Liver (tissue), 8 donors: ENCODE measurements at regions not wholly inside any gene's neighbourhood (a gene's known extent, or its start where the extent isn't known, plus 50 kb on each side); places are given as distances from the start of the nearest gene placed in this dataset.

Experiments used
- DNase-seq: peaks from one replicate; pipeline ENCODE4 v3.0.0-alpha.2; 2017; ENCODE audit warnings: low spot score
- H3K27ac ChIP-seq, 2 donors: one replicate each; pipeline ENCODE4 v1.7.0; 2013; ENCODE audit warnings: inconsistent platforms in 2 of 2, low read length in 2 of 2, control low read depth in 1 of 2, low read depth in 1 of 2, mild to moderate bottlenecking in 1 of 2
- H3K27me3 ChIP-seq, 4 donors: one replicate each; pipeline versions ENCODE4 v1.6.1 to v1.7.0; 2013; ENCODE audit warnings: low read length in 3 of 4, inconsistent platforms in 1 of 4, mild to moderate bottlenecking in 1 of 4, moderate library complexity in 1 of 4; ENCODE audit not compliant: control insufficient read depth in 4 of 4, insufficient read depth in 4 of 4
- H3K36me3 ChIP-seq, 4 donors: one replicate each; pipeline versions ENCODE4 v1.6.1 to v1.7.0; 2013; ENCODE audit warnings: low read length in 3 of 4, mild to moderate bottlenecking in 3 of 4, low read depth in 1 of 4, moderate library complexity in 1 of 4; ENCODE audit not compliant: control insufficient read depth in 4 of 4, insufficient read depth in 3 of 4
- H3K4me1 ChIP-seq, 4 donors: one replicate each; pipeline versions ENCODE4 v1.6.1 to v1.7.0; 2013; ENCODE audit warnings: low read length in 3 of 4, mild to moderate bottlenecking in 3 of 4, moderate library complexity in 1 of 4; ENCODE audit not compliant: control insufficient read depth in 4 of 4, insufficient read depth in 4 of 4
- H3K4me3 ChIP-seq, 3 donors: one replicate each; pipeline versions ENCODE4 v1.6.1 to v1.7.0; 2013; ENCODE audit warnings: low read length in 3 of 3, control low read depth in 1 of 3, low read depth in 1 of 3, mild to moderate bottlenecking in 1 of 3
- H3K9ac ChIP-seq, 2 donors: one replicate each; pipeline ENCODE4 v1.7.0; 2013; ENCODE audit warnings: low read length in 2 of 2, mild to moderate bottlenecking in 2 of 2, moderate library complexity in 2 of 2, control low read depth in 1 of 2, low read depth in 1 of 2
- H3K9me3 ChIP-seq, 4 donors: one replicate each; pipeline versions ENCODE4 v1.6.1 to v1.7.0; 2013; ENCODE audit warnings: low read length in 3 of 4; ENCODE audit not compliant: control insufficient read depth in 4 of 4
- EGR1 ChIP-seq, 2 donors: IDR thresholded peaks; 2 replicates each; pipeline ENCODE4 v1.6.1; 2016 to 2018; ENCODE audit warnings: antibody characterized with exemption in 2 of 2, low read depth in 2 of 2
- FOXA2 ChIP-seq: IDR thresholded peaks from 2 replicates; pipeline ENCODE4 v1.6.1; 2016; ENCODE audit warnings: antibody characterized with exemption
- GABPA ChIP-seq, 2 donors: IDR thresholded peaks in 1 of 2; conservative IDR thresholded peaks in 1 of 2; 2 replicates each; pipeline ENCODE4 v1.6.1; 2016; ENCODE audit warnings: antibody characterized with exemption in 2 of 2, mild to moderate bottlenecking in 1 of 2, moderate library complexity in 1 of 2
- HNF4A ChIP-seq, 2 donors: conservative IDR thresholded peaks; 2 replicates each; pipeline ENCODE4 v1.6.1; 2016; ENCODE audit warnings: antibody characterized with exemption in 2 of 2, mild to moderate bottlenecking in 2 of 2
- HNF4G ChIP-seq: IDR thresholded peaks from 2 replicates; pipeline ENCODE4 v1.6.1; 2016; ENCODE audit warnings: antibody characterized with exemption
- JUND ChIP-seq, 2 donors: IDR thresholded peaks; 2 replicates each; pipeline ENCODE4 v1.6.1; 2016; ENCODE audit warnings: antibody characterized with exemption in 2 of 2
- NR2F2 ChIP-seq: IDR thresholded peaks from 2 replicates; pipeline ENCODE4 v1.6.1; 2016; ENCODE audit warnings: antibody characterized with exemption
- RAD21 ChIP-seq, 2 donors: IDR thresholded peaks; 2 replicates each; pipeline ENCODE4 v1.6.1; 2016; ENCODE audit warnings: antibody characterized with exemption in 2 of 2, mild to moderate bottlenecking in 2 of 2
- SP1 ChIP-seq: IDR thresholded peaks from 2 replicates; pipeline ENCODE4 v1.6.1; 2018; ENCODE audit warnings: antibody characterized with exemption, mild to moderate bottlenecking
- YY1 ChIP-seq: IDR thresholded peaks from 2 replicates; pipeline ENCODE4 v1.6.1; 2016; ENCODE audit warnings: antibody characterized with exemption, mild to moderate bottlenecking
- WGBS: extraction: QIAGEN DNeasy Blood & Tissue Kit; methylation state at CpG from one replicate; pipeline ENCODE4 v1.1.7; 2013; 5-methylcytosine and 5-hydroxymethylcytosine counted together
- TF ChIP-seq, protein P1 (sequence below): IDR thresholded peaks from 2 replicates; pipeline ENCODE4 v1.6.1; 2016; ENCODE audit warnings: antibody characterized with exemption
- TF ChIP-seq, protein P2 (sequence below): IDR thresholded peaks from 2 replicates; pipeline ENCODE4 v1.6.1; 2016; ENCODE audit warnings: antibody characterized with exemption
- TF ChIP-seq, protein P3 (sequence below): fragments of 150-350 bp; IDR thresholded peaks from 2 replicates; pipeline ENCODE4 v1.5.1; 2017; ENCODE audit warnings: improper control_type of control experiment, low read depth, low read length; ENCODE audit not compliant: missing input control
- donor health status: healthy.
- donor health status: healthy.
- donor health status: healthy.
- donor health status: healthy.
- donor health status: healthy.

DNA sequence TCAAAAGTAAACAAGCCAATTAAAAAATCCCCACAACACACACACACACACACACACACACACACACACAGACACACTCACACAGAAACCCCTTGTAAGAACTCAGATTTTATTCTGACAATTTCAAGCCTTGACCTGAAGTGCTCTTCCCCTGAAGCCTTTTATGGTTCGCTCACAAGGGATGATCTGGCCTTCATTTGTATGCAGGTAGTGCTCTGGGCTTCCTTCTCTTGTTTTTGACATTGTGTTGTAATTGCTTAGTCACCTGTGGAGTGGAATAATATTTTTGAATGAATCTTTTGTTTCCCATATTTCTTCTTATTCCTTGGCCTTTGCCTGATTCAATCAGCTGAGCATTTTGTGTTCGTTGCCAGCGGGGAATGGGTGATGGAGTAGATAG, 83.3 kb upstream of the CSRP2 start (continued):
- TF ChIP-seq FOXA2 (no peak), GABPA (IDR thresholded peaks at IDR 0.05 in 1 of 2, conservative IDR thresholded peaks at IDR 0.05 in 1 of 2) (no peak), EGR1 (IDR thresholded peaks at IDR 0.05; ENCODE audit: low read depth in 2 of 2) (no peak), NR2F2 (no peak), HNF4A (conservative IDR thresholded peaks at IDR 0.05) (no peak), SP1 (no peak), HNF4G (no peak)
- TF ChIP-seq, protein P1, sequence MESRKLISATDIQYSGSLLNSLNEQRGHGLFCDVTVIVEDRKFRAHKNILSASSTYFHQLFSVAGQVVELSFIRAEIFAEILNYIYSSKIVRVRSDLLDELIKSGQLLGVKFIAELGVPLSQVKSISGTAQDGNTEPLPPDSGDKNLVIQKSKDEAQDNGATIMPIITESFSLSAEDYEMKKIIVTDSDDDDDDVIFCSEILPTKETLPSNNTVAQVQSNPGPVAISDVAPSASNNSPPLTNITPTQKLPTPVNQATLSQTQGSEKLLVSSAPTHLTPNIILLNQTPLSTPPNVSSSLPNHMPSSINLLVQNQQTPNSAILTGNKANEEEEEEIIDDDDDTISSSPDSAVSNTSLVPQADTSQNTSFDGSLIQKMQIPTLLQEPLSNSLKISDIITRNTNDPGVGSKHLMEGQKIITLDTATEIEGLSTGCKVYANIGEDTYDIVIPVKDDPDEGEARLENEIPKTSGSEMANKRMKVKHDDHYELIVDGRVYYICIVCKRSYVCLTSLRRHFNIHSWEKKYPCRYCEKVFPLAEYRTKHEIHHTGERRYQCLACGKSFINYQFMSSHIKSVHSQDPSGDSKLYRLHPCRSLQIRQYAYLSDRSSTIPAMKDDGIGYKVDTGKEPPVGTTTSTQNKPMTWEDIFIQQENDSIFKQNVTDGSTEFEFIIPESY, result no peak

DNA sequence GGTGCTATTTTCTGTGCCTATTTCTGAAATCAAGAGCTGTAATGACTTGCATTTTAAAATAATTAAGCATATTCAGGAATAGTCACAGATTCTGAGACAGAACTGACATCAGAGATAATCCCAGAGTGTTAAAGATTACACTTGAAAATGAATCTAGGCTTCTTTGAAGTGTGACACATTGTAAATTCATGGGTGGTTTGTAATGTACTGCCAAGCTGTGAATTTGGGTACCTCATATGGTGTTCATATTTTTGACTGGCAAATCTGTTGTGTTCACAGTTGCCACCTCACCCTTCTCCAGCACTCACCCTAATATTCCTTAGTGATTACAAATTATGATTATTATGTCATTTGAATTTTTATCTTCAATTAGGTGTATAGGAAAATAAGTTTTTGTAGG, 78.5 kb upstream of the CSRP2 start:
- no peak for DNase-seq
- H3K4me3 ChIP-seq, result no peak overlapping the region
- no peaks in the 10 kb centered on the region for H3K36me3 ChIP-seq
- no peaks in the 10 kb centered on the region for H3K9me3 ChIP-seq
- H3K27ac ChIP-seq, result no peak overlapping the region
- no peak overlapping the region for H3K9ac ChIP-seq
- TF ChIP-seq SP1 (no peak), FOXA2 (no peak), NR2F2 (no peak), EGR1 (IDR thresholded peaks at IDR 0.05; ENCODE audit: low read depth in 2 of 2) (no peak)
- TF ChIP-seq, protein P1, result no peak
- TF ChIP-seq, protein P2, sequence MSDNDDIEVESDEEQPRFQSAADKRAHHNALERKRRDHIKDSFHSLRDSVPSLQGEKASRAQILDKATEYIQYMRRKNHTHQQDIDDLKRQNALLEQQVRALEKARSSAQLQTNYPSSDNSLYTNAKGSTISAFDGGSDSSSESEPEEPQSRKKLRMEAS, result no peak
- H3K4me1 ChIP-seq, result no peaks in the 10 kb centered on the region
- H3K27me3 ChIP-seq, result no peaks in the 10 kb centered on the region

DNA sequence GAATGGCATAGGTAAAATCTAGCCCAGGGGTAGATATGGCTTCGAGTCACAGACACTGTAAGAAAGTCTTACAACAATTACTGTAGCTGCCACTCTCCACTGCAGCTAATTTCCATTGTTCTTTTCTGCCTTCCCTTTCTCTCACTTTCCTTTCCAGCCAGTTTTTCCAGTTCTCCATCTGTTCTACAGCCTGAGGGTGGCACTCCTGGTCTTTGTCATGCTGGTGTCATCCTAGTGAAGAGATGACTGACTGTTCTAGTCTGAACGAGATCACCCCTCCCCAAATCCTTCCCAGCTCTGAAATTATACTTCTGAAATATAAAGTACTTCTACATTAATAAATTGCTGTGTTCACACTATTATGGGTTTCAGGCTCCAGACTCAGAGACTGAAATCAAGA, 74.2 kb upstream of the CSRP2 start:
- TF ChIP-seq FOXA2, result no peak
- TF ChIP-seq SP1, result no peak
- TF ChIP-seq GABPA (IDR thresholded peaks at IDR 0.05 in 1 of 2, conservative IDR thresholded peaks at IDR 0.05 in 1 of 2), result no peak
- TF ChIP-seq RAD21 (IDR thresholded peaks at IDR 0.05), result peak in 1 of 2 donors; percentile 9
- TF ChIP-seq YY1, result no peak
- Histone ChIP-seq H3K27me3 (peaks cover 0 to 1% (median 0%) of the 10 kb centered on the region in 4 donors), H3K9me3 (no peaks in the 10 kb centered on the region), H3K36me3 (no peaks in the 10 kb centered on the region), H3K4me3 (no peak overlapping the region), H3K9ac (no peak overlapping the region), H3K27ac (no peak overlapping the region), H3K4me1 (no peaks in the 10 kb centered on the region)
- no peak for DNase-seq
- 40% methylated on average over 2 of the region's 2 CpGs for WGBS

DNA sequence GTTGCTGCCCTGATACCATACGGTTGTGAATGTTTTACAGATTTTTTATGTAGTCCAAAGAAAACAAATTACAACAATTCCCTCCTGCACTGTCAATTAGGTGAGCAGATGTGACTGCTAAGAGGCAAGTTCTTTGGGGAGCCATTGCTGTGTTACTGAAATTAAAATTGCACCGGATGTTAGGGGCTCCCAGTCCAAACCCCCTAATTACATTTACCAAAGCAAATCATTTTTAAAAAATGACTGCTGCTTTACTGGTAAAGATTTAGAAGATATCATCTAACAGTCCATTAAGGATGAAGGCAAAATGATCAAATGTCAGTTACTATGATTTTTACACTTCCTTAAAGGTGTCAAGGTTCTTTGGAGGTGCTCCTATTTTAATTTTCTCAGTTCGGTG, 70.1 kb upstream of the CSRP2 start:
- H3K36me3 ChIP-seq, result no peaks in the 10 kb centered on the region
- TF ChIP-seq HNF4G (no peak), EGR1 (IDR thresholded peaks at IDR 0.05; ENCODE audit: low read depth in 2 of 2) (no peak), YY1 (no peak), NR2F2 (no peak), JUND (IDR thresholded peaks at IDR 0.05) (no peak), FOXA2 (no peak), SP1 (no peak), GABPA (IDR thresholded peaks at IDR 0.05 in 1 of 2, conservative IDR thresholded peaks at IDR 0.05 in 1 of 2) (no peak), RAD21 (IDR thresholded peaks at IDR 0.05) (no peak)
- TF ChIP-seq, protein P2, result no peak
- TF ChIP-seq, protein P3, sequence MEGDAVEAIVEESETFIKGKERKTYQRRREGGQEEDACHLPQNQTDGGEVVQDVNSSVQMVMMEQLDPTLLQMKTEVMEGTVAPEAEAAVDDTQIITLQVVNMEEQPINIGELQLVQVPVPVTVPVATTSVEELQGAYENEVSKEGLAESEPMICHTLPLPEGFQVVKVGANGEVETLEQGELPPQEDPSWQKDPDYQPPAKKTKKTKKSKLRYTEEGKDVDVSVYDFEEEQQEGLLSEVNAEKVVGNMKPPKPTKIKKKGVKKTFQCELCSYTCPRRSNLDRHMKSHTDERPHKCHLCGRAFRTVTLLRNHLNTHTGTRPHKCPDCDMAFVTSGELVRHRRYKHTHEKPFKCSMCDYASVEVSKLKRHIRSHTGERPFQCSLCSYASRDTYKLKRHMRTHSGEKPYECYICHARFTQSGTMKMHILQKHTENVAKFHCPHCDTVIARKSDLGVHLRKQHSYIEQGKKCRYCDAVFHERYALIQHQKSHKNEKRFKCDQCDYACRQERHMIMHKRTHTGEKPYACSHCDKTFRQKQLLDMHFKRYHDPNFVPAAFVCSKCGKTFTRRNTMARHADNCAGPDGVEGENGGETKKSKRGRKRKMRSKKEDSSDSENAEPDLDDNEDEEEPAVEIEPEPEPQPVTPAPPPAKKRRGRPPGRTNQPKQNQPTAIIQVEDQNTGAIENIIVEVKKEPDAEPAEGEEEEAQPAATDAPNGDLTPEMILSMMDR, result no peak
- H3K4me3 ChIP-seq, result no peak overlapping the region
- 85% methylated on average over 3 of the region's 3 CpGs for WGBS
- H3K27me3 ChIP-seq, result peaks cover 0 to 3% (median 0%) of the 10 kb centered on the region in 4 donors
- H3K9me3 ChIP-seq, result no peaks in the 10 kb centered on the region
- no peak overlapping the region for H3K27ac ChIP-seq
- no peak overlapping the region for H3K9ac ChIP-seq
- no peak for DNase-seq
- no peaks in the 10 kb centered on the region for H3K4me1 ChIP-seq
